IPS DF 6.9 (cell line): ENCODE measurements at regions not wholly inside any gene's neighbourhood (a gene's known extent, or its start where the extent isn't known, plus 50 kb on each side); places are given as distances from the start of the nearest gene placed in this dataset.

ENCODE experiments used
- DNase-seq: peaks from one replicate; pipeline ENCODE4 v3.0.0-alpha.2; 2013; ENCODE audit warnings: low read depth, low spot score
- H3K27ac ChIP-seq: one replicate; pipeline ENCODE4 v1.5.1; 2013; ENCODE audit warnings: low read length, control low read depth
- H3K27me3 ChIP-seq: 2 replicates; pipeline ENCODE4 v1.6.1; 2013; ENCODE audit warnings: mild to moderate bottlenecking, low read length; ENCODE audit not compliant: control insufficient read depth, insufficient read depth
- H3K36me3 ChIP-seq: 2 replicates; pipeline ENCODE4 v1.6.1; 2013; ENCODE audit warnings: low read length; ENCODE audit not compliant: control insufficient read depth, insufficient read depth
- H3K4me1 ChIP-seq: 2 replicates; pipeline ENCODE4 v1.6.1; 2013; ENCODE audit warnings: low read length; ENCODE audit not compliant: control insufficient read depth, insufficient read depth
- H3K4me3 ChIP-seq: 2 replicates; pipeline ENCODE4 v1.5.1; 2013; ENCODE audit warnings: mild to moderate bottlenecking, low read length
- H3K9me3 ChIP-seq: 2 replicates; pipeline ENCODE4 v1.6.1; 2013; ENCODE audit warnings: low read length, inconsistent platforms; ENCODE audit not compliant: control insufficient read depth, insufficient read depth
- WGBS: extraction: QIAGEN DNeasy Blood & Tissue Kit; methylation state at CpG from one replicate; pipeline ENCODE4 v1.1.7; 2013; ENCODE audit warnings: mixed read lengths, missing lambda C conversion rate; ENCODE audit not compliant: insufficient read length, insufficient coverage; 5-methylcytosine and 5-hydroxymethylcytosine counted together

DNA sequence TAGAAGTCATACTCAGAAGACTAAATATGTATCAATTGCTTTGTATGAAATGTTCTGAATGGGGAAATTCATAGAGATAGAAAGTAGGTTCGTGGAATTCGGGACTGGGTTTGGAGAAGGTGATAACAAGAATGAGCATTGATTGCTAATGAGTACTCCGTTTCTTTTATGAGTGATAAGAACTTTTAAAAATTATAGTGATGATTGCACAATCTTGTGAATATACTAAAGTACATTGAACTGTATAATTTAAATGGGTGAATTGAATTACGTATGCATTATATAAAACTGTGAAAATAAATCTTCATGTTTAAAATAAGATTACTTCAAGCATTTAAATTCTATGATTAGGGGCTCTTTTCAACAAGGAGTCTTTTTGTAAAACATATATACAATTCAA is 425.6 kb upstream of the NCAM2 start:
- WGBS: 100% methylated on average over 2 of the region's 4 CpGs

DNA sequence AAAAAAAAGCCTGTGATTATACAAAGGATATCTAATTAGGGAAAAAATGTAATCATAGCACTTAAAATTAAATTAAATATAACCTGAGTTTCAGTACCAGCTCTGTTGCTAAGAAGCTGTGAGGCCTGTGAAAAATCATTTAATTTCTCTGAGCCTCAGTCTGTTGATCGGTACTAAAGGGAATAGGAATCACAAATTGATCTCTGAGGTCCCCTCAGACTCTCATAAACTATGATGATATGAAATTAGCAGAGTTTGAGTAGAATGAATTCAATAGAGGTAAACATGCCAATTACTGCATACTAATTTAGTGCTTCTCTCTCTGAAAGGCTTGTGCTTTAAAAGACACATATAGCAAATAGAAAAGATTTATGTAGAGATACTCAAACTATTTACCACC is 416.8 kb upstream of the NCAM2 start:
- Histone ChIP-seq H3K27me3 (no peaks in the 10 kb centered on the region), H3K36me3 (no peaks in the 10 kb centered on the region), H3K4me3 (no peak overlapping the region), H3K9me3 (no peaks in the 10 kb centered on the region), H3K27ac (no peak overlapping the region), H3K4me1 (no peaks in the 10 kb centered on the region)
- DNase-seq: no peak
- no CpG with 5 or more reads among the region's 1 CpG for WGBS

More for the DNA sequence above, 425.6 kb upstream of the NCAM2 start:
- Histone ChIP-seq H3K36me3 (no peaks in the 10 kb centered on the region), H3K27me3 (no peaks in the 10 kb centered on the region), H3K4me3 (no peak overlapping the region), H3K9me3 (no peaks in the 10 kb centered on the region), H3K27ac (no peak overlapping the region), H3K4me1 (no peaks in the 10 kb centered on the region)
- no peak for DNase-seq

DNA sequence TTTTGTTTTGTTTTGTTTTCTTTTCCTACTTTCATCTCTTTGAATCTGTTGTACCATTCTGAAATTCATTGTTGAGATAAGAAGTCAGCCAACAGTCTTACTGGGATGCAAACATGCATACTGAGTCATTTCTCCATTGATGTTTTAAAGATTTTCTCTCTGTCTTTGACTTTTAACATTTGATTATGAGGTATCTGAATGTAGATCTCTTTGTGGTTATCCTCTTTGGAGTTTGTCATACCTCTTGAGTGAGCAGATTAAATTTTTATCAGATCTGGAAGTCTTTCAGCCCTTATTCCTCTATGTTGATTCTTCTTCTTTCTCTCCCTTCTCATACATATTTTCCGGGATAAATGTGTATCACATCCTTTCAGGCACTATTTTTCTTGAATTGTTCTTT is 406.9 kb upstream of the NCAM2 start:
- no CpG with 5 or more reads among the region's 1 CpG for WGBS
- Histone ChIP-seq H3K36me3 (no peaks in the 10 kb centered on the region), H3K27me3 (no peaks in the 10 kb centered on the region), H3K27ac (no peak overlapping the region), H3K4me3 (no peak overlapping the region), H3K4me1 (no peaks in the 10 kb centered on the region), H3K9me3 (no peaks in the 10 kb centered on the region; the same call in 1 of the 2 replicates)
- no peak for DNase-seq

DNA sequence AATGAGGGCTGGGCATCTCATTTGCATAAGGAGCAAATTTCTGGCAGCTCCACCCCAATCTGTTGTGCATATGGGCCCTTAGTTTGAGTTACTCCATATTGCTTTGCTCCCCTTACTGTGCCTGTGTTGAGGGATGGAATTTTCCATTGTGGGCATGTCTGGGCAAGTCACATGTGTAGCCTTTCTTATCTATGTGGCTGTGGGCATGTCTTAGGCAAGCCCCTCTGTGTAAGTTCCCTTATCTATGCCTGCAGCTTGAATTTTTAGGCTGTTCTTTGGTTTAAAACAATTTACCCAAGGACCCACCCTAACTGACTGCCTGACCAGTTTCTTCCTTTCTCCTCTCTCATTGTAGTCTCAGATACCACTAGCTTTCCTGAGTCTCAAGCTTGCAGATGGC is 405.7 kb upstream of the NCAM2 start:
- Histone ChIP-seq H3K36me3 (no peaks in the 10 kb centered on the region), H3K27ac (no peak overlapping the region), H3K4me3 (no peak overlapping the region), H3K4me1 (no peaks in the 10 kb centered on the region), H3K9me3 (no peaks in the 10 kb centered on the region; the same call in 1 of the 2 replicates), H3K27me3 (no peaks in the 10 kb centered on the region)
- no peak for DNase-seq

DNA sequence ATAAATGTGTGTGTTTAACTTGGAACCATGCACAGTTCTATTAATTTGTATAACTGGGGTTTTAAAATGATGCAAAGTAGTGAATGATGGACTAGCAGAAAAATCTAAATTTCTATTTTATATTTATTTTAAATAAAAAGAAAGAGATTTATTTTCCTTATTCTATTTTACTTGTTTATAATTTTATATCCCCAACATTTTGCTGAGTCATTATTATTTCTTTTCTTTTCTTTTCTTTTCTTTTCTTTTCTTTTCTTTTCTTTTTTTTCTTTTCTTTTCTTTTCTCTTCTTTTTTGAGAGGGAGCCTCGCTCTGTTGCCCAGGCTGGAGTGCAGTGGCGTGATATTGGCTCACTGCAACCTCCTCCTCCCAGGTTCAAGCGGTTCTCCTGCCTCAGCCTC is 395.0 kb upstream of the NCAM2 start:
- no peaks in the 10 kb centered on the region for H3K27me3 ChIP-seq
- no peaks in the 10 kb centered on the region for H3K4me1 ChIP-seq
- DNase-seq: no peak
- no peak overlapping the region for H3K4me3 ChIP-seq
- H3K27ac ChIP-seq: no peak overlapping the region
- H3K36me3 ChIP-seq: no peaks in the 10 kb centered on the region
- no peaks in the 10 kb centered on the region for H3K9me3 ChIP-seq
- WGBS: no CpG with 5 or more reads among the region's 3 CpGs

DNA sequence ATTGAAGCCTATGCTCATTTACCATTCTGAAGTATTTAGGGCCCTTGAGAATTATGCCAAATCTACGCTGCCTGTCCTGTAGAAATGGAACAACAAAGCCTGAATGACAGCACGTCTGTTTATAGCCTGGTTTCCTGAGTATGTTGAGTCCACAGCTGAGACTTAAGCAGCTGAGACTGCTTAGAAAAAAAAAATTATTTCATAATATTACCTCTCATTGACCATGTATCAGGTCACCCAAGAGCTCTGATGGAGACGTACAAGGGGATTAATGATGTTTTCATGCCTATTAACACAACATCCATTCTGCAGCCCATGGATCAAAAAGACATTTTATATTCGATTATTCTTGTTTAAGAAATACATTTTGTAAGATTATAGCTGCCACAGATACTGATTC is 387.2 kb upstream of the NCAM2 start:
- DNase-seq: no peak
- Histone ChIP-seq H3K9me3 (no peaks in the 10 kb centered on the region), H3K27me3 (peaks cover 9% of the 10 kb centered on the region; the same call in 1 of the 2 replicates), H3K27ac (no peak overlapping the region), H3K36me3 (no peaks in the 10 kb centered on the region), H3K4me1 (no peaks in the 10 kb centered on the region), H3K4me3 (no peak overlapping the region)
- WGBS: no CpG with 5 or more reads among the region's 4 CpGs

DNA sequence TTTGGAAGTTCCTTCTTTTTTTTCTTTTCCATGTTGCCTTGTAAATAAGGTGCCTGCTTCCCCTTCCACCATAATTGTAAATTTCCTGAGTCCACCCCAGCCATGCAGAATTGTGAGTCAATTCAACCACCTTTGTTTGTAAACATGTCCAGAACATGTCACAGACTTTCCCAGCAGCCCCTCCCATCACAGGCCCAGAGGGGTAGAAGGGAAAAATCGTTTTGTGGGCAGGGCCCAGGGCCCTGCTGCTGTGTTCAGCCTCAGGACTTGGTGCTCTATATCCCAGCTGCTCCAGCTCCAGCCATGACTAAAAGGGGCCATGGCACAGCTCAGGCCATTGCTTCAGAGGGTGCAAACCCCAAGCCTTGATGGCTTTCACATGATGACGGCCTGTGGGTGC is 384.6 kb upstream of the NCAM2 start:
- no peaks in the 10 kb centered on the region for H3K9me3 ChIP-seq
- H3K4me3 ChIP-seq: no peak overlapping the region
- H3K27me3 ChIP-seq: peaks cover 16% of the 10 kb centered on the region
- H3K36me3 ChIP-seq: no peaks in the 10 kb centered on the region
- H3K27ac ChIP-seq: no peak overlapping the region
- no peaks in the 10 kb centered on the region for H3K4me1 ChIP-seq
- WGBS: no CpG with 5 or more reads among the region's 2 CpGs
- no peak for DNase-seq

DNA sequence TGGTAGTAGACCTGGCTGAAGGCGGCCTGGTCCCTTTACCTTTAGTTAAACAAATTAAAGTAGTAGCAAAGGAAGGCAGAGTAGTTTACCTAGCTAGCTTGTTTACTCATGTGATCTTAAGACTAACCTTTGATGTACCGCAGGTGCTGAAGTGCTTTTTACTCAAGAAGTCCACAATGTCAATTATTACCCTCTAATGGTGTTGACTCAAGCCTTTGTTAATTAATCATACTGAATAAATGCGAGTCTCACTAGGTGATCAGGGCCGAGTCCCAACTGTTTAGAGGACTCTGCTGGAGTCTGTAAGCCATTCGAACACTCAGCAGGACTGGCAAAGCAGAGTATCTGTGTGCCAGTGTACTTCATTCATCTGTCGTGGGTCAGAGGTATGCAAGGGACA is 381.1 kb upstream of the NCAM2 start:
- peak; percentile 45 for DNase-seq
- H3K9me3 ChIP-seq: no peaks in the 10 kb centered on the region
- H3K4me3 ChIP-seq: no peak overlapping the region
- H3K36me3 ChIP-seq: no peaks in the 10 kb centered on the region
- peaks cover 24% of the 10 kb centered on the region for H3K27me3 ChIP-seq
- no peaks in the 10 kb centered on the region for H3K4me1 ChIP-seq
- no peak overlapping the region for H3K27ac ChIP-seq
- WGBS: no CpG with 5 or more reads among the region's 6 CpGs

DNA sequence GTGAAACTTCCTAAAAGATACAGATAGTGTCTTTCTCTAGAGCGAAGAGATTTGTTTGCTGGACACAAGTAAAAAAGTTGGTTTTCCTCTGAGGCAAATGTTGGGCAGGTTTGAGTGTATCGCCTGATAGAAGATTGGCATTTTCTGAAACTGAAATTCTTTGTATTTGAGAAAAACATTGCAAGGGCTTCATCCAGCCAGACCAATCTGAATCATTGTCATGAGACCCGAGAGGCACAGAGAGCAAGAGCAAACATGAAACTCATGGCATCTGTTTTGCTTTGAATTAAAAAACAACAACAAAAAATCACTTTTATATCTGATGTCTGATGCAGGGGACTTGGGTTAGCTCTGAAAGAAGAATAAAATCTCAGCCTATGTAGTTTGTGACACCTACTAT is 379.3 kb upstream of the NCAM2 start:
- H3K27me3 ChIP-seq: peaks cover 22% of the 10 kb centered on the region
- H3K4me3 ChIP-seq: no peak overlapping the region
- peaks cover 2% of the 10 kb centered on the region for H3K9me3 ChIP-seq
- no CpG with 5 or more reads among the region's 3 CpGs for WGBS
- H3K36me3 ChIP-seq: no peaks in the 10 kb centered on the region
- no peak overlapping the region for H3K27ac ChIP-seq
- H3K4me1 ChIP-seq: no peaks in the 10 kb centered on the region
- DNase-seq: no peak

DNA sequence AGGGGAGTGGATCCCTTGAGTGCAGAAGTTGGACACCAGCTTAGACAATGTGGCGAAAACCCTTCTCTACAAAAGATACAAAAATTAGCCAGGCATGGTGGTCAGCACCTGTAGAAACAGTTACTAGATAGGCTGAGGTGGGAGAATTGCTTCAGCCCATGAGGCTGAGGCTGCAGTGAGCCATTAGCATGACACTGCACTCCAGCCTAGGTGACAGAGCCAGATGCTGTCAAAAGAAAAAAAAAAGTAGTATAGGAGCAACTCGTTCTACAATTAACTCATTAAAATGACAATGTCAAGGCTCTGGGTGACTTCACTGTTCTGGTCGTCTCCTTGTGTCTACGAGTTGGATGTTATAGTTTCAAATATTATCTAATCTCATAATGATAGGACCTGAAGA is 370.6 kb upstream of the NCAM2 start:
- Histone ChIP-seq H3K36me3 (no peaks in the 10 kb centered on the region), H3K4me1 (no peaks in the 10 kb centered on the region), H3K4me3 (no peak overlapping the region), H3K27ac (no peak overlapping the region), H3K27me3 (no peaks in the 10 kb centered on the region), H3K9me3 (peaks cover 2% of the 10 kb centered on the region)
- no CpG with 5 or more reads among the region's 4 CpGs for WGBS
- DNase-seq: peak; percentile 27

DNA sequence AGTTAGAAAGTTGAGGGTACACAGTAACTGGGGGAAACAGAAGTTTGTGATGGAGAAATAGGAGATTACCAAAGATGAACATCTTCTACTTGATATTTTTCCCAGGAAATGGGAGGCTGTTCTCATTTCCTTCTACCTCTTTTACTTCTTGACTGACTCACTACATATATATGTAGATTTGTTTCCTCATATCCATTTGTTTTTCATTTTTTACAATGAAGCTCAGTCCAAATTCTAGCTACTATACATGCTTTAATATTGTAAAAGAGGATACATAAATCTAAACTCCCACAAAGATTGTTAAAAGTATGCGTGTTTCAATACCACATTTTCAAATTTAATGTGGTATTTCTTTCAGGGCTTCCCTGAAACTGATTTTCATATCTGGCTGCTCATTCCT is 366.6 kb upstream of the NCAM2 start:
- Histone ChIP-seq H3K27ac (no peak overlapping the region), H3K9me3 (no peaks in the 10 kb centered on the region), H3K27me3 (no peaks in the 10 kb centered on the region), H3K4me3 (no peak overlapping the region), H3K4me1 (no peaks in the 10 kb centered on the region), H3K36me3 (no peaks in the 10 kb centered on the region)
- WGBS: no CpG with 5 or more reads among the region's 1 CpG
- DNase-seq: no peak
